ENCODE measurements at regions not wholly inside any gene's neighbourhood (a gene's known extent, or its start where the extent isn't known, plus 50 kb on each side); places are given as distances from the start of the nearest gene placed in this dataset.
"Not testable (repeated sequence)": the region's sequence is repeated elsewhere in the genome, so short reads cannot be mapped to it uniquely, and the experiment has no call there.

DNA sequence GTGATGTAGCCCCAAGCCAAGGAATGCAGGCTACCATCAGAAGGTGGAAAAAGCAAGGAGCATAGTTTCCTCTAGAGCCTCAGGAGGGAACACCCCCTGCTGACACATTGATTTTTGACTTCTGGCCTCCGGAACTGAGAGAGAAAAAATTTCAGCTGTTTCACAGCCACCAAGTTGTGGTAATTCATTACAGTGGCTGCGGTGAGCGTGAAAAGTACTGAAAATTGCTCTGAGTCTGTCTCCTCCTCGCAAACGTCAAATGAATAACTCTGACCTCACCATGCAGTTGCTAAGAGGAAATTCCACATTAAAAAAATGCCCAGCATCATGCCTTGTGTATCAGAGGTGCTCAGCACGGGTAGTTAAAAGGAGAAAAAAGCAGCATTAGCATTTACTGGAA, 277.9 kb upstream of the MSX2 start:
- DNase-seq (ENCODE audit: low spot score), result no peak

DNA sequence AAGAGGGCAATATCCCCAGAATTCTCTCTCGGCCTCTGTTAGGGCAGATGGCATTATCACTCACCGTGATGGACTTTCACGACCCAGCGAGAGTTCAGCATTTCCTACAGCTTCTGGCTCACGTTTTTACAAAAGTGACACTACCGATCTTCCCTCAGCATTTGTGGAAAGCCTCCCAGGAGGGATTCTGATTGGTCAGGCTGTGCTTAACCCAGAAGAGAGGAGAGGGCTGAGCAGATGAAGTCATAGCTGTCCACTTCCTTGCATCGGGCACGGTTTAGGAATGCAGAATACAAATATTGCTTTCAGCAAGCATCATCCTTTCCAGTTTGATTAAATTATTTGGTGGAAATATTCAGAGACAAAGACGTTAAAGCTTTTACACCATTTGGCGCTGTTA, 277.4 kb upstream of the MSX2 start:
- DNase-seq (ENCODE audit: low spot score), result no peak

DNA sequence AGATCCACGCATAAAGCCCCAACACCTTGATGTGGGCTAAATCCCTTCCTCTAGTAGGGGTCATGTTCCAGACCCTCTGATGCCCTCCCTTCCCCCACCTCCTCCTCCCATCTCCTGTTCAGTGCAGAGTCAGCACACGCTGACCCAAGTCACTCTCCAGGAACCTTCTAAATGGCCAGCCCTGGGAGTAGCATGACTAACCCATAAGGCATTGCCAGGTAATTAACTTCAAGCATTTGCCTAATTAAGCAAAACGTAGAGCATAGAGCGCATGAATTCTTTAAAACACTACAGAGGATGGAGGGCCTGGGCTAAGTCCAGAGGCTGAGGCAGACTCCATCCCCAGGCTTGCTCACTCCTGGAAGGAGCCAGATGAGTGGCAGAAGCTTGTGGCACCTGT, 276.3 kb upstream of the MSX2 start:
- DNase-seq (ENCODE audit: low spot score), result no peak

DNA sequence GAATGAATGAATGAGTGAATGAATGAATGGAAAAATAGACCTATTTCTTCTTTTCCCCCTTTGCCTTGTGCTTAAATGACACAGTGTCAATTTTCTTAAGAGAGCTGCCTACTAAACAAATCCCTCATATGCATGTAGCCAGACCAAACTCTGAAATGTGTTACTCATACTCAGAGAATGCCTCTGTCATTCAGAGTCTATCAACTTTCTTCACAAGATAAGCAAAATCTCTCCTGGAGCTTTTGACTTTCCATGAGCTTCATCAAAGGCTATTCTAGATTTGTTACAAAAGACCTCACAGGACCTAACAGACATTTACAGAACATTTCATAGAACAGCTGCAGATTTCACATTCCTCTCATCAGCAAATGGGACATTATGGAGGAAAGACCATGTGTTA, 275.7 kb upstream of the MSX2 start:
- DNase-seq (ENCODE audit: low spot score), result no peak

DNA sequence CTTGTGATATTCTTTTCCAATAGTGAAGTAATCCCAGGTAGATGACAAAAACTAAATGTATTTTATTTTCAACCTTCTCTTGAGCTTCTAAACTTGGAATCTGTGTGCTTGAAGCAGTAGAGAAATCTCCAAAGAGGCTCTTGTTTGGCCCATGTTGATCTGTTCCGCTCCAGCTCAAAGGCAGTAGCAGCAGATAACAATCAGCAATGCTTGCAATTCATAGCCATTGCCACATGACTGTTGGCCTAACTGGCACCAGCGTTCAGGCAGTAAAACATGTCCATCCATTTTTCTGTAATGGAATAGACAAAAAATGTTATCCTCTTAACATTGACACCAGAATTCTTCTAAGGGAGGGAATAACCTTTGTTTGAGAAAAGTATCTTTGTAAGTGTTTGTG, 270.7 kb upstream of the MSX2 start:
- peak; percentile 80 for DNase-seq (ENCODE audit: low spot score)

DNA sequence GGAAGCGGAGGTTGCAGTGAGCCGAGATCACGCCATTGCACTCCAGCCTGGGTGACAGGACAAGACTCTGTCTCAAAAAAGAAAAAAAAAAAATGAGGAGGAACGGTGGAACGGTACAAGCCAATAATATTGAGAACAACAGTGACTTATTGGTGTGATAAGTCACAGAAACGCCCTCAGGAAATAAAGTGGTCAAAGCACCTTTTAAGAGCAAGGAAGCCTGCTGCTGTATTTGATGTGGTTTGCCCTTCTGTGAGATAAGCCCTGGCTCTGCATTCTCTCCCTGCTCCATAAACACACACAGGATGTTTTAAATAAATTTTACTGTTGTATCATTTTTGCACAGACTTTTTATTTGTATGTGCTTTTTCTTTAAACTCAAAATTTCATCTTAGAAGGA, 269.9 kb upstream of the MSX2 start:
- DNase-seq (ENCODE audit: low spot score), result peak; percentile 99

DNA sequence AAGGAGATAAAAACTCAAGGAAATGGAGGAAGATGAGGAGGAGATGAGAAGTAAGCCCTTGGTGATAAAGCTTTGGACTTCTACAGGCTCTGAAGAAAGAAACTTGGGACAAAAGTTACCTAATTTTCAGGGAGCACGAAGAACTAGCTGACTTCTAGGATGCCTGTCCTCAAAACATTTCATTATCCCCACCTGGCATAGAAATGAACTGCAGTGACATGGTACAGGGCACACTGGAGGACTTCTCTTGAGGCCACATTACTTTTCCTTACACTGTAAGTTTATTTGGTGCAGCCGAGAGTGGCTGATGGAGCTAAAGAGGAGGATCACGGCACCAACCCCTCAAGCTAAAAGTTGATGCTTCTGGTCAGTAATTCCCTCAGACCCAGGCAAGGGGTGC, 269.5 kb upstream of the MSX2 start:
- DNase-seq (ENCODE audit: low spot score), result peak; percentile 69

DNA sequence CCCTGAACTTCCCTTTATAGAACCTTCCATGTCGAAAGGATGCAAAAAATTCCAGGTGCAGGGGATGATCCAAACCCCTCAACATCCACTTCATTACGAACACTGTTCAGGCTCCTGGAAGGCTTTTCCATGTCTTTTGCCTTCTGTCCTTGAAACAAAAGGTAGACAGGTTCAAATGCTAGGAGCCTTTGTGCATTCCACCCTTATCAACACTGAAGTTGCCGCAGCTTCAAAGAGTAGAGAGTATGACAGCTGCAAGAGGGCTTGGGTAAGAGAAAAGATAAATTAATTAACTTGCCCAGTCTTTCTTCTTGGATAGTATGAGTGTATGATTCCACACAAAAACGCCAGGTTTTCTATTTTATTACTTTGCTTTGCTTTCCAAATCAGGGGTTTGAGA, 269.1 kb upstream of the MSX2 start:
- peak; percentile 54 for DNase-seq (ENCODE audit: low spot score)

DNA sequence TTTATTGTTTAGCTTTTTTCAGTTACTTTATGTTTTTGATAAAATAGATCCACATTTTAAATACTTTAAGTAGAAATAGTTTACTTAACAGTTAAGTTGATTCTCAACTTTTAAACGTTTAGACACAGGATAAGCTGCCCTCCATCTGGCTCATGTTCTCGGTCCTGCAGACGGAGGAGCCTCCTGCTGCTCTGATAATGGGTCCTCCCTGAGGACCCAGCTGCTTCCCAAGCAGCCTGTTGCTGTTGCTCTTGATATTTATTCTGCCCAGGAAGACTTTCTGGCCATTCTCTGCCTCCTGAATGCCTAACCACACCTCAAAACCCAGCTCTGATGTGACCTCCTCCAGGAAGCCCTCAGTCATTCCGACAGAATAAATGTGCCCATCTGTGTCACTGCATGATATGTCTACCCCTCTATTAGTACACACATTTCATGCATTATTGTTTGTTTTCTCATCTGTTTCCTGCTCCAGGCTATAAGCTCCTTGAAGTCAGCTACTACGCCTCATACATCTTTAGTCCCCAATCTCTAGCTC, 267.2 kb upstream of the MSX2 start:
- no peak for DNase-seq (ENCODE audit: low spot score)

DNA sequence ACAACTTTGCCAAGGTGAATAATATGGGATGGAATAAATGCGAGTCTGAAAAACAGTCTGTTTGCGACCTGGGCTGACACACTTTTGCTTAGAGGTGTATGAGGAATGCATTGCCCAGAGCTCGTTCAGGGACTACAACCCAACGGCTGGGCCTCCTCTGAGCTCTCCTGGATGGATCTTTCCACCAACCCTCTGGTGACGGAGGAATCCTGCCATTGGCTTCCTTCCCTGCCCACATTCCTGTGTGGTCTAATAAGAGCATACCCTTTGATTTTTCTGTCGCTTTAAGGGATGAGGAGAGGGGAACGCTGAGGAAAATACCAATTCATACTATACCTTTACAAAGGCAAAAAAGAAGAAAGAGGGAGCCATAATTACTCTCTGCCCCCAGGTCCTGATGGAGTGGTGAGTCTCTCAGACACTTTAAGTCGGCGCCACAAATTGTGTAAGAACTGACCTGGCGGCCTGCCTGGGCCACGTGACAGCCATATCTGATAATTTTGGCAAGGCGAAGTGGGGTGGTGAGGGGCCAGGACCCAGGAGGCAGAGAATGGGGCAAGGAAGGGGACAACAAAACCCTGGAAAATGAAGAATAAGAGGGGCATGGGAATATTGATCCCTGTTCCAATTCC, 265.2 kb upstream of the MSX2 start:
- DNase-seq (ENCODE audit: low spot score), result peak; percentile 73

DNA sequence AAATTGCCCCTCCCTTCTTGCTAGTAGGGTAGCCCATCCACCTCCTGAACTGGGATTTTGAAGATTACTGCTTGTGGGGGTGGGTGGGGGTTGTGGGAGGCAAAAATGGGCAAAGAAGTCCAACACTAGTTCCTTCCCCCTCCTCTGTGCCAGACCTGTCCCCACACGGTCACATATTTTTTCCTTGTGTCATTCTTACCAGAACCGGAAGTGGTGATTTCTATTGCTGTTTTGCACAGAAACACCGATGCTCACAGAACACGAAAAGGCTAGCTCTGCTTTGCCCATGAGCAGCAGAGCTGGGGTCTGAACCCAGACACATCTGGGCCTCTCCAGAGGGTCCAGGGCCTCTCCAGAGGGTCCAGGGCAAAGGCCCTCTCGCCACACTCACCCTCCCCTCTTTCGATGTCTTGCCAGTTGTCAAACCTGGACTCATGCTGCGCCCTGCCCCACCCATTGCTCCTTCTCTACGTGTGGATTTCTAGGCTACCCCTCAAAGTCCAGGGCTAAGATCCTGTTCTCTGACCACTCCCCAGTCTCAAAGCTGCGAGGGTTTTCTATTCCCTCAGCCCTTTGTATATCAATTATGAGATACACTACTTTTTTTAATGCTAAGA, 264.4 kb upstream of the MSX2 start:
- DNase-seq (ENCODE audit: low spot score), result peak; percentile 70

DNA sequence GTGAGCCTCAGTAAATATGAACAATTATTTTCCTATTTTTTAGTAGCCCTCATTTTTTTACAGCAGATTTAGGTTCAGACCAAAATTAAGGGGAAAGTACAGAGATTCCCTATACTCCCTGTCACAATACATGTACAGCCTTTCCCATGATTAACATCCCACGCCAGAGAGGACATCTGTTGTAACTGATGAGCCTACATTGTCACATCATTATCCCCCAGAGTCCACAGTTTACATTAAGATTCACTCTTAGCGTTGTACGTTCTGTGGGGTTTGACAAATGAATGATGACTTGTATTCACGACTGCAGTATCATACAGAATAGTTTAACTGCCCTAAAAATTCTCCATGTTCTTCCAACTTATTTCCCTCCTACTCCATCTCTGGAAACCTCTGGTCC, 262.3 kb upstream of the MSX2 start:
- no peak for DNase-seq (ENCODE audit: low spot score)

DNA sequence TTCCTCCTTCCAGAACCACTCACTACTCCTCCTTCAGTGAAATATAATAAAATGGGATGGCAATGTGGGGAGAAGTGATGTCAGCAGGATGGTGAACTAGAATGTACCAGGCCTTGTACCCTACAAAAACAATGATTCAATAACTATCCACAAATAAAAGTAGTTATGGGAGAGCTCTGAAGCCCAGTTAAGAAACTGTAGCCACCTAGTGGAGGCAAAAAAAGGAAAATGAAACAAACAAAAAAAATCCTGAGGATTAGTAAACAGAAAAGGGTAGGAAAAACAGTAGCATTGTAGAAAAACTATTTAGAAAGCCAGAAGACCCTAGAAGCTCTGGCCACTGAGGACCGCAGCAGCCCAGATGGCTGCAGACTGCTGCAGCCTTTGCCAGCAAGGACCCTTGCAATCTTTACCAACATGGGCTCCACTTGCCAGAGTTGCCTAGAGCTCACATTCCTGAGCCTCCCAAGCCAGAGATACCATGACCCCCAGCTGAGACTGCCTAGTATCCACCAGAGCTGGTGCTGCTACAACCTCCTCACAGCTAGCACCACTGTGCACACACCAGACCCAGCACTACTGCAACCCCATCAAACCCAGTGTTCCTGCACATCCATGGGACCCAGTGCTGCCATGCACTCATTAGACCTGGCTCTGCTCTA, 259.7 kb upstream of the MSX2 start:
- DNase-seq (ENCODE audit: low spot score), result no peak

DNA sequence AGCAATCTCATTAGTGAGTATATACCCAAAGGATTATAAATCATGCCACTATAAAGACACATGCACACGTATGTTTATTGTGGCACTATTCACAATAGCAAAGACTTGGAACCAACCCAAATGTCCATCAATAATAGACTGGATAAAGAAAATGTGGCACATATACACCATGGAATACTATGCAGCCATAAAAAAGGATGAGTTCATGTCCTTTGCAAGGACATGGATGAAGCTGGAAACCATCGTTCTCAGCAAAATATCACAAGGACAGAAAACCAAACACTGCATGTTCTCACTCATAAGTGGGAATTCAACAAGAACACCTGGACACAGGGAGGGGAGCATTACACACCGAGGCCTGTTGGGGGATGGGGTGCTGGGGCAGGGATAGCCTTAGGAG, 252.9 kb upstream of the MSX2 start:
- not testable (repeated sequence) for DNase-seq (ENCODE audit: low spot score)

DNA sequence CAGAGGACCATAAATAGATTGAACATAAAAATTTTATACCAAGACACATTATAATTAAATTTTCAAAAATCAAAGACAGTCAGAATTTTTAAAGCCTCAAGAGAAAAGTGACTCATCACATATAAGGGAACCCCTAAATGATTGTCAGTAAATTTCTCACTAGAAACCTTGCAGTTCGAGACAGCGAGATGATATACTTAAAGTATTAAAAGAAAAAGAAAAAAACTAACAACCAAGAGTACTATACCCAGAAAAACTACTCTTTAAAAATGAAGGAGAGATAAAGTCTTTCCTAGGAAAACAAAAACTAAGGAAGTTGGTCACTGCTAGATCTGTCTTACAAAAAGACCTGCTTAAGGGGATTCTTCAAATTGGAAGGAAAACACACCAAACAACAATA, 251.4 kb upstream of the MSX2 start:
- no peak for DNase-seq (ENCODE audit: low spot score)

DNA sequence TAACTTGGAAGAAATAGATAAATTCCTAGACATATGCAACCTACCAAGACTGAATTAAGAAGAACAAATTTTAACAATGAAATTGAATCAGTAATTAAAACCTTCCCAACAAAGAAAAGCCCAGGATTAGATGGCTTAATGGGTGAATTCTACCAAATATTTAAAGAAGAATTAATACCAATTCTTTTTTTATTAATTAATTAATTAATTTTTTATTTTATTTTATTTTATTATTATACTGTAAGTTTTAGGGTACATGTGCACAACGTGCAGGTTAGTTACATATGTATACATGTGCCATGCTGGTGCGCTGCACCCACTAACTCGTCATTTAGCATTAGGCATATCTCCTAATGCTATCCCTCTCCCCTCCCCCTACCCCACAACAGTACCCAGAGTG, 248.4 kb upstream of the MSX2 start:
- DNase-seq (ENCODE audit: low spot score), result not testable (repeated sequence)

DNA sequence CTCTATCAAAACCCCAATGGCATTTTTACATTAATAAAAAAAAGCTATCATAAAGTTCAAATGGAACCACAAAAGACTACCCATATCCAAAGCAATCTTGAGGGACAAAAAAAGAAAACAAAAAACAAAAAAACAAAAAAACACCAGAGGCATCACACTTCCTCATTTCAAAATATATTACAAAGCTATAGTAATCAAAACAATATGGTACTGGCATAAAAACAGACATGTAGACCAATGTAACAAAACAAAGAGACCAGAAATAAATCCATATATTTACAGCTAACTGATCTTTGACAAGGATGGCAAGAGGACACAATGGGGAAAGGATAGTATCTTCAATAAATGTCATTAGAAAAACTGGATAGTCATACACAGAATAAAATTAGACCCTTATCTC, 245.1 kb upstream of the MSX2 start:
- DNase-seq (ENCODE audit: low spot score), result no peak

DNA sequence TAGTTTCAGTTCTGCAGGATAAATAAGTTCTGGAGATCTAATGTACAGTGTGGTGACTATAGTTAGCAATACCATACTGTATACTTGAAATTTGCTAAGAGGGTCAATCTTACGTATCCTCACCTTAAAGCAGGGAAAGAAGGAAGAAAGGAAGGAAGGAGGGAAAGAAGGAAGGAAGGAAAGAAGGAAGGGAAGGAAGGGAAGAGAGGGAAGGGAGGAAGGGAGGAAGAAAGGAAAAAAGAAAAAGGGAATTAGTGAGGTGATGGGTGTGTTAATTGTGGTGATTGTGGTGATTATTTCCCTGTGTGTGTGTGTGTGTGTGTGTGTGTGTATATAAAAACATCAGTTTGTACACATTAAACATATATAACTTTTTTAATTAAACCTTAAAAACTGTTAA, 242.6 kb upstream of the MSX2 start:
- no peak for DNase-seq (ENCODE audit: low spot score)

DNA sequence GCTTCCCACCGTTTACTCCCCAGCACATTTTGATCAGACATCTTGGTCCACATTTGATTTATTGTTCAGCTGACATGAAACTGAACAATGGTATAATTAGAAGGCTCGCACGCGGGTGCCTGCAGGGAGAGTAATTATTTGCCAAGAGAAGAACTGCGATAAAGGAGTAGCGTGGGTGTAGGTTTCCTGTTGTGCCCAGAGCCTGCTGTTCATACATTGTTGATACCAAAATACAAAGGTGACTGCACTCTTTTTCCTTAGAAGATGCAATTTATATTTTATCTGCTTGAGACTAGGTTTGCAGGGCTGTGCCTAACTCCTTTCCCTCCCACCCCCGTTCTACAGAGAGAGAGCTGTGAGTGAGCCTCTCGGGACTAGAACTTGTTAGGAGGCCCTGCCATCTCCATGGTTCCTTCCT, 241.8 kb upstream of the MSX2 start:
- peak; percentile 62 for DNase-seq (ENCODE audit: low spot score)

DNA sequence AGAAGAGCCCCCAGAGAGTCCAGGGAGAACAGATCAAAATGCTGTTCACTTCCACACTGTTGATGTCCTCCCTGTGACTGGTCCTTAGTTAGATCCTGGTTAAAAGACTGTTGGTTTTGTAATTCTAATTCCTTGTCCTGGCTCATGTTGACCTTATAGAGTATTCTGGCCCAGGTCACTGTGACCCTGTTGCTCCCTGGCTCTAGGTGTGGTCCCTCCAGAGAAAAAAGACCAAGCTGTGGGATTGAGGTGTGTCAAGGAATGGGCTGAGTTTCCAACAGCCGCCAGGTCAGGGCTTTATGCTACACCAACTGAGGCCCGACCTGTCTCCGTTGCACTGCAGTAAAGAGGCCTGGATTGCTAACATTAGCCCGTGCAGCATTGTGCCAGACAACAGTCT, 241.0 kb upstream of the MSX2 start:
- no peak for DNase-seq (ENCODE audit: low spot score)

DNA sequence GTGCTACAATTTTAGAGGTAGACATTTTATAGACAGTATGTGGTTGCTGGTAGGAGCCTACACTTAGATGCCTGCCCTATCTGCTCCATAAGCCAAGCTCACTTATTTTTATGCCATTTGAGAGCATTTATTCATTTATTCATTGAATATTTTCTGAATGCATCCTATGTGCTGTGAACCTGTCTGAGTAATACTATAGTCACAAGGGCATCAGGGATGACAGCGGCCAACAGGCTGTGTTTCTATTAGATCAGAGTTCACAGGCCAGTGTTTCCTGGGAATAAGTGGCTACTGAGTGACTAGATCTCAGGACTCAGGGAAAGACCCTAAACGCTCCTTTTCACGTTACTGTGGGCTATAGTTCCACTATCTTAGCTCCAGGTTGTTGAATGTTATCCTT, 235.2 kb upstream of the MSX2 start:
- DNase-seq (ENCODE audit: low spot score), result no peak

DNA sequence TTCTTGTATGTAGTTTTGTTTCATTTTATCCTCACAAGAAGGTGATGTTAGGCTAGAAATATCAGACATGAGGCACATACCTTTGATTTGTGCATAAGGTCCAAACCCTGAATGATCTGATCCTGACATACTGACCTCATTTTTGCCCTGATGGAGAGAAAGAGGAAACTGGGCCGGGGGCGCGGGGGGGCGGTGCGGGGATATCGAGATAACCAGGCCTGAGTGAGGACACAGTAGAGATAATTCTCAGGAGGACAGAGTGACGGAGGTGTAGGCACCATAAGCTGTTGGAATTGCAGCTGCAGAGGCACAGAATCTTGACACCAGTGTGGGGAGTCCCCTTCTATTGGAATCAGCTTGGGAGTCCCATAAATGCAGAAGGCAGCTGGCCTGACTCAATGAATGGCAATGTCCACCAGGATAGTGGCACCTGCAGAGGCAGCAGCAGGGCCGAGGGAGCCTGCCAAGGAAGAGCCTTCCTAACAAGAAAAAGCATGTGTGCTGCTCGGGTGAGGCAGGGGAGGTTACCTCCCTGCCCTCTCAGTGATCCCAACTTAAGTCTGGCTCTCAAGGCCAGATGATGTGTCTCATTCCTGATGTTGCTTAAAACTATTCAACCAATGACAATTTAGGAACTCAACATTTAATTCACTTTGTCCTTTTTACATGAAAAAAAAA, 234.3 kb upstream of the MSX2 start:
- DNase-seq (ENCODE audit: low spot score), result no peak

DNA sequence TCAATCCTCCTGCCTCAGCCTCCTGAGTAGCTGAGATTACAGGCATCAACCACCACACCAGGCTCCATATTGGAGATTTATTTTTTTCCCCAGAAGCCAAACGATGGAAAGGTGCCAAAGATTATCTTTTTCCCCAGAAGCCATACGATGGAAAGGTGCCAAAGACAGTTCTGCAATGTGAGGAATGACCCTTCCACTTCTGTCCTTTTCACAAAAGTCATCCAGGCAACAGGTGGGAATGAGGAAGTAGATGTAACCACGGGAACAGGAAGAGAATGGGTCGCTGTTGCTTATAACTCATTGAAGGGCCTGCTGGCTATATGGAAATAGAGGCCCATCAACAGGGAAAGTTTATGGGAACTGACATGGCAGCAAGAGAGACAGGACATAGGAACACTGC, 233.7 kb upstream of the MSX2 start:
- DNase-seq (ENCODE audit: low spot score), result no peak
